ENCODE measurements at regions not wholly inside any gene's neighbourhood (a gene's known extent, or its start where the extent isn't known, plus 50 kb on each side); places are given as distances from the start of the nearest gene placed in this dataset.

DNA sequence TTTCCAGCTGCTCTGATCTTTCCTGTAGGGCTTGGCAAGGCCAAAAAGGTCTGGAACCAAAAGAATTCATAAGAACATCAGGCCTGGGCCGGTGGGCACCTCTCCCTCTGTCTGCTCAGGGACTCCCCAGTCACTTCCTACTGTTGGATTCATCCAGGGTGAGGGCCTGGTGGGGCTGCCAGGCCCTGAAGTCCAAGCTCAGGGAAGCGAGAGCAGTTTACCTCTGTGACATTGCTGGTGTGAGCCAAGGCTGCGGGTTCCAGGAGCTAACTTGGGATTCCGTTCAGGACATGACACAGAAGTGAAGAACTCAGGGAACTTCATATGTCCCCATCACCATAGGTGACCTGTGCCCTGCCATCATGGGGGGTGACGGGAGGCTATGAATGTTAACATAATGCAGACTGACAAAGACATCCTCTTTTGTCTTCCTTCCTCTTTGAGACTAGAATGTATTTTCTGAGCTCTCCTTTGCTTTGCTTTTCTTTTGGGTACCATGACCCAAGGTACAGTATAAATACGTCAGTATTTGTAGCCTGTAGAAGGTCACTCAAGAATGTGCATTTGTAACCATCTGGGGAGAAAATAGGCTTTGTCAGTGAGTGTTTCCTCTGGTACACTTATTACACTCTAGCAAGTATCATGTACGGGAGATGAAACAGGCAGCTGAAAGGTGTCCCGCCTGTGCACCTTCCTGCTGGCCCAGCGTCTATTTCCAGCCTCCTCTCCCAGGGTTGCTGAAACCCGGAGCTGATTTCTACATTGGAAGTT is 130.5 kb upstream of the SLC1A4 start:
- H3K9me3 ChIP-seq (ENCODE audit: control insufficient read depth, insufficient read depth, low read depth, low read length) = no peaks in the 10 kb centered on the region
- H3K36me3 ChIP-seq (ENCODE audit: control insufficient read depth, insufficient read depth, low read length) = no peaks in the 10 kb centered on the region
- peak in 1 of 2 donors; percentile 24 for DNase-seq (ENCODE audit: low read depth in 2 of 2)
- H3K27me3 ChIP-seq (ENCODE audit: control insufficient read depth, insufficient read depth, low read length) = no peaks in the 10 kb centered on the region
- H4K20me1 ChIP-seq (ENCODE audit: control insufficient read depth, extremely low read depth, insufficient read depth, low read length) = no peaks in the 10 kb centered on the region
- peak overlapping the region; percentile 85 for H3K4me2 ChIP-seq (ENCODE audit: extremely low read depth, insufficient read depth, low read length)
- H3K4me1 ChIP-seq (ENCODE audit: control insufficient read depth, extremely low read depth, insufficient read depth, low read length) = peaks cover 27% of the 10 kb centered on the region
- peak overlapping the region in 1 of 4 experiments; percentile 47 for H3K4me3 ChIP-seq (replicated peaks in 1 of 4; ENCODE audit: control extremely low read depth in 1 of 4, insufficient read depth in 1 of 4, low read depth in 3 of 4, low read length in 4 of 4)
- no peak overlapping the region for H3K9ac ChIP-seq (ENCODE audit: insufficient read depth, low read length)
- H3K79me2 ChIP-seq (ENCODE audit: control insufficient read depth, insufficient read depth, low read length) = no peaks in the 10 kb centered on the region
- no peak overlapping the region for H2AFZ ChIP-seq (ENCODE audit: low read length)
- peak overlapping the region; percentile 78 for H3K27ac ChIP-seq (ENCODE audit: insufficient read depth, low read length)
- TF ChIP-seq EZH2 (IDR thresholded peaks at IDR 0.05; ENCODE audit: low read length, missing control alignments) = no peak
- TF ChIP-seq, protein P1, sequence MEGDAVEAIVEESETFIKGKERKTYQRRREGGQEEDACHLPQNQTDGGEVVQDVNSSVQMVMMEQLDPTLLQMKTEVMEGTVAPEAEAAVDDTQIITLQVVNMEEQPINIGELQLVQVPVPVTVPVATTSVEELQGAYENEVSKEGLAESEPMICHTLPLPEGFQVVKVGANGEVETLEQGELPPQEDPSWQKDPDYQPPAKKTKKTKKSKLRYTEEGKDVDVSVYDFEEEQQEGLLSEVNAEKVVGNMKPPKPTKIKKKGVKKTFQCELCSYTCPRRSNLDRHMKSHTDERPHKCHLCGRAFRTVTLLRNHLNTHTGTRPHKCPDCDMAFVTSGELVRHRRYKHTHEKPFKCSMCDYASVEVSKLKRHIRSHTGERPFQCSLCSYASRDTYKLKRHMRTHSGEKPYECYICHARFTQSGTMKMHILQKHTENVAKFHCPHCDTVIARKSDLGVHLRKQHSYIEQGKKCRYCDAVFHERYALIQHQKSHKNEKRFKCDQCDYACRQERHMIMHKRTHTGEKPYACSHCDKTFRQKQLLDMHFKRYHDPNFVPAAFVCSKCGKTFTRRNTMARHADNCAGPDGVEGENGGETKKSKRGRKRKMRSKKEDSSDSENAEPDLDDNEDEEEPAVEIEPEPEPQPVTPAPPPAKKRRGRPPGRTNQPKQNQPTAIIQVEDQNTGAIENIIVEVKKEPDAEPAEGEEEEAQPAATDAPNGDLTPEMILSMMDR (conservative IDR thresholded peaks at IDR 0.05 in 1 of 2, IDR thresholded peaks at IDR 0.05 in 1 of 2; ENCODE audit: low read depth in 1 of 2, low read length in 2 of 2) = no peak

DNA sequence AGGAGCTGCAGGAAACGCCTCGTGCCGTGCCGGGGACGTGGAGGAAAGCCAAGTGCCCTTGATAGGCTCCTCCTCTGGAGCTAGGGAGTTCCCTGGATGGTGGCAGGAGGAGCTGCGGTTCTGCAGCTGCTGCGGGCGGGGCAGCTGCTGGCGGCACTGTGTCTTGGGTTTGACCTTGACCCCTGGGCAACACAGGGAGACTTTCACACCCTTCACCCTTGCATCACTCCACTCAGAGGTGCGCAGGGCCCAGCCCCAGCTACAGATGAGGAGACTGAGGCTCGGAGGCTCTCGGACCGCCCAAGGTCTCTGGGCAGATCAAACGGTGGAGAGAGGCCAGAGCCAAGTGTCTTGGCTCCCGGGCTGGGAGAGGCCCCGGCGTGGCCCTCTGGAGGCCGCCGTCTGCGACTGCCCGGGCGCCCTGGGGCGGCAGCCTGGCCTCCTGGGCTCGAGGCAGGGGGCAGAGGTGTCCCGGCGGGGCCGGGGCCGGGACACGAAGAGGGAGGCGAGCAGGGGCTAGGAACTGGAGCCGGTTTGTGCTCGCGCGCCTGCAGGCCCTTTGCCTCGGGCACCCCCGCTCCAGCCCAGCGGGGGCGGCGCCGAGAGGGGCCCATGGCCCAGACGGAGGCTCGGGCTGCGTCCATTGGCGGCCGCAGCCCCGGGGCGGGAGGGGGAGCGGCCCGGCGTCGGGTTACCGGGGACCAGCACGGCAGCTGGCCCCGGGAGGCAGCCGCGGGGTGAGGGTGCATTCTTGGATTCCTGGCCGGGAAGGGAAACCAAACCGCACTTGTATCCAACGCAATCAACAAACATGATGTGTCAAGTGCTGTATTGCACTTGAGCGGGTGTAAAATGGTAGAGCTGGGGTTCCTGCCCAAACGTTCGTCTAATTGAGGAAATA is 129.6 kb upstream of the SLC1A4 start:
- Histone ChIP-seq H3K27me3 (ENCODE audit: control insufficient read depth, insufficient read depth, low read length) (no peaks in the 10 kb centered on the region), H3K79me2 (ENCODE audit: control insufficient read depth, insufficient read depth, low read length) (no peaks in the 10 kb centered on the region), H3K27ac (ENCODE audit: insufficient read depth, low read length) (peak overlapping the region; percentile 78), H2AFZ (ENCODE audit: low read length) (no peak overlapping the region), H3K9me3 (ENCODE audit: control insufficient read depth, insufficient read depth, low read depth, low read length) (no peaks in the 10 kb centered on the region), H3K9ac (ENCODE audit: insufficient read depth, low read length) (peak overlapping the region; percentile 39), H3K4me3 (replicated peaks in 1 of 4; ENCODE audit: control extremely low read depth in 1 of 4, insufficient read depth in 1 of 4, low read depth in 3 of 4, low read length in 4 of 4) (peak overlapping the region in 1 of 4 experiments; percentile 47), H3K4me1 (ENCODE audit: control insufficient read depth, extremely low read depth, insufficient read depth, low read length) (peaks cover 29% of the 10 kb centered on the region), H3K36me3 (ENCODE audit: control insufficient read depth, insufficient read depth, low read length) (no peaks in the 10 kb centered on the region), H3K4me2 (ENCODE audit: extremely low read depth, insufficient read depth, low read length) (peak overlapping the region; percentile 85), H4K20me1 (ENCODE audit: control insufficient read depth, extremely low read depth, insufficient read depth, low read length) (no peaks in the 10 kb centered on the region)
- TF ChIP-seq EZH2 (IDR thresholded peaks at IDR 0.05; ENCODE audit: low read length, missing control alignments) = no peak
- TF ChIP-seq, protein P1 (conservative IDR thresholded peaks at IDR 0.05 in 1 of 2, IDR thresholded peaks at IDR 0.05 in 1 of 2; ENCODE audit: low read depth in 1 of 2, low read length in 2 of 2) = no peak
- peak; percentile 95 to 96 for DNase-seq (ENCODE audit: low read depth in 2 of 2)

DNA sequence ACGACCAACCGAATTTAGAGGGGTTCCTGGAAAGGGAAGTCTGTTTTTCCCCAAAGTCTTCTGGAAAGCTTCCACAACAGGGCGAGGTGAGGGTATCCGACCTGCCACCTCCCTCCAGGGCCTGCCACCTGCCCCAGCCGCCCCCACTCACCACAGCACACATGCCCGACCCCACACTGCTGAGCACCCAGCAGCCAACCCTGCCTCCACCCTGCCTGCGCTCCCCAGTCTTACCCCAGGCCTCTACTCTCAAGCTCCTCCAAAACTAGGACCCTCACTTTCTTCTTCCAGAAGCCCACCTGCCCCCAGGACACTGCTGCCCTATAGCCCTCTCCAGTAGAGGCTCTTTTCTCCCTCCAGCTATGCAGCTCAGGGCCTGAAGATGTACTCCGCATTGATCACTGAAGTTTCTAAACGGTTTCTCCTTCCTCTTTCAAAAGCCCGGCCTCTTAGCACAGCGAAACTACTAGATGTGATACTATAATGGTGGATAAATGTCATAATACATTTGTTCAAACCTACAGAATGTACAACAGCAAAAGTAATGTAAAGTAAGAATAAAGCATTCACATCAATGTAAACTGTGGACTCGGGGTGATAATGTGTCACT is 128.8 kb upstream of the SLC1A4 start:
- Histone ChIP-seq H3K27me3 (ENCODE audit: control insufficient read depth, insufficient read depth, low read length) (no peaks in the 10 kb centered on the region), H3K4me3 (replicated peaks in 1 of 4; ENCODE audit: control extremely low read depth in 1 of 4, insufficient read depth in 1 of 4, low read depth in 3 of 4, low read length in 4 of 4) (no peak overlapping the region), H4K20me1 (ENCODE audit: control insufficient read depth, extremely low read depth, insufficient read depth, low read length) (no peaks in the 10 kb centered on the region), H3K9ac (ENCODE audit: insufficient read depth, low read length) (no peak overlapping the region), H3K4me2 (ENCODE audit: extremely low read depth, insufficient read depth, low read length) (no peak overlapping the region), H3K4me1 (ENCODE audit: control insufficient read depth, extremely low read depth, insufficient read depth, low read length) (peaks cover 27% of the 10 kb centered on the region), H2AFZ (ENCODE audit: low read length) (no peak overlapping the region), H3K36me3 (ENCODE audit: control insufficient read depth, insufficient read depth, low read length) (no peaks in the 10 kb centered on the region), H3K27ac (ENCODE audit: insufficient read depth, low read length) (peak overlapping the region; percentile 78), H3K79me2 (ENCODE audit: control insufficient read depth, insufficient read depth, low read length) (no peaks in the 10 kb centered on the region), H3K9me3 (ENCODE audit: control insufficient read depth, insufficient read depth, low read depth, low read length) (no peaks in the 10 kb centered on the region)
- TF ChIP-seq EZH2 (IDR thresholded peaks at IDR 0.05; ENCODE audit: low read length, missing control alignments) = no peak
- TF ChIP-seq, protein P1 (conservative IDR thresholded peaks at IDR 0.05 in 1 of 2, IDR thresholded peaks at IDR 0.05 in 1 of 2; ENCODE audit: low read depth in 1 of 2, low read length in 2 of 2) = no peak
- no peak for DNase-seq (ENCODE audit: low read depth in 2 of 2)

Measured in fibroblast of lung (primary cell).